GM21390 (cell line): ENCODE measurements at regions not wholly inside any gene's neighbourhood (a gene's known extent, or its start where the extent isn't known, plus 50 kb on each side); places are given as distances from the start of the nearest gene placed in this dataset.
"Not testable (repeated sequence)": the region's sequence is repeated elsewhere in the genome, so short reads cannot be mapped to it uniquely, and the experiment has no call there.

Experiments used
- ATAC-seq: cut with Tn5 transposase; IDR thresholded peaks from one replicate; pipeline ENCODE4 v1.9.1; 2021; ENCODE audit not compliant: unreplicated experiment

- ATAC-seq, result no peak
These were observed 56.0 kb upstream of the LRPPRC start for GRCh38 chr2:44051593-44052347.

DNA sequence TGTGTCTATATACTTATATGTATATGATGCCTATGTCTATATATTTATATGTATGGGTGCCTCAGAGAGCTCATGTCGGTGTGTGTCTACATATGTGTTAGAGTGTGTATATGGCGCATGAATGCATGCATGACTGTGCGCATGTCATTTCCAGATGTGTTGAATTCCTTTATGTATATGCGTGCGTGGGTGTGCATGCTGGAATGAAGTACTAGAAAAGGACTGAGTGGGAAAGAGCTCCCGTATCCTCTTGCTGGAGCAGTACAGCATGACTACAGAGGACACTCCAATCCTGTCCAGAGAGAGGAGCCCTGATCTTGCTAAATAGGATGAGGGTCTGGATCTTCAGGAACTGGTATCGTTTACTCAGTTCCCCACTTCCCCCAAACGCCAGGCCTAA, 56.8 kb upstream of the LRPPRC start:
- no peak for ATAC-seq

GRCh38 chr2:44053052-44053451, 57.3 kb upstream of the LRPPRC start:
- ATAC-seq, result no peak

DNA sequence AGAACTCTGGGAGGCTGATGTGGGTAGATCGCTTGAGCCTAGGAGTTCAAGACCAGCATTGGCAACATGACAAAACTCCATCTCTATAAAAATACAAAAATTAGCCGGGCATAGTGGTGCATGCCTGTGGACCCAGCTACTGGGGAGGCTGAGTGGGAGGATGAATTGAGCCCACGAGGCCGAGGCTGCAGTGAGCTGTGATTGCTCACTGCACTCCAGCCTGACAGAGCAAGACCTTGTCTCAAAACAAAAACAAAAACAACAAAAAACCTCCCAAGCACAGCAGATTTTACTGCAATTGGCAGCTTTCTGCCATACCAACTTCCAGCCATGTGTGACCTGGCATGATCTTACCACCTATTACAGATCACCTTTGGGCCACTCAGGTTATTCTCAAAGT, 57.7 kb upstream of the LRPPRC start:
- no peak for ATAC-seq

DNA sequence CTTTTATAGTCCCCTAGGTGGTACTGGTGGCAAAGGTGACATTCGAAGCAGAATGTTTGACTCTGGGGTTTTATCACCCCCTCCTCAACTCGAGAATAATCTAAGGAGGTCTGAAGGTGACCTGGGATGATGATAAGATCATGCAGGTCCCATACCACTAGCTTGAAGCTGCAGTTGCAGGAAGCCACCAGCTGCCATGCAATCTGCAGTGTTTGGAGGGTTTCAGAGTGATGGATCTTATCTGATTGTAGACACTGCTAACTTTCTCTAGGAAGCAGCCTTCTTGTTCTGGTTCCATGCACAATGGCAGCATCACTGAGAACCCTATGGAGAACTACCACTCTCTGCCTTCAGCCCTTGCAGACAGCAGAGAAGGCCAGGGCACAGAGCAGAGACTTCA, 59.4 kb upstream of the LRPPRC start:
- no peak for ATAC-seq

DNA sequence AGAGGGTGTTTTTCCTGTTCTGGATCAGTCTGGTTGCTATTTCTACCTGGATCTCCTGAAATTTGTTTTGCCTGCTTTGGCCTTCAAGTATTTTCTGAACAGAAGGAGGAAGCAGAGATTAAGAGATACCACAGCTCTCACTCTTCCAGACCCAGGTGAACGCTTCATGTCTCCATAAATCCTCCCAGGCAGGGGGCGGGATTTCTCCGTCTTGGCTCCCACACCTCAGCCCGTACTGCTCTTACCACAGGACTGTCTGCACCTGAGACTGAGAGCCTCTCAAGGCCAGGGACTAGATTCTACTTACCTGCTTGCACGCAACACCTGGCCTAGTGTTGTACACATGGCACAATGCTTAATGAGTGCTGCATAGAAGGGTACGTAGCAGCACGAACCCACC, 59.9 kb upstream of the LRPPRC start:
- ATAC-seq, result no peak

DNA sequence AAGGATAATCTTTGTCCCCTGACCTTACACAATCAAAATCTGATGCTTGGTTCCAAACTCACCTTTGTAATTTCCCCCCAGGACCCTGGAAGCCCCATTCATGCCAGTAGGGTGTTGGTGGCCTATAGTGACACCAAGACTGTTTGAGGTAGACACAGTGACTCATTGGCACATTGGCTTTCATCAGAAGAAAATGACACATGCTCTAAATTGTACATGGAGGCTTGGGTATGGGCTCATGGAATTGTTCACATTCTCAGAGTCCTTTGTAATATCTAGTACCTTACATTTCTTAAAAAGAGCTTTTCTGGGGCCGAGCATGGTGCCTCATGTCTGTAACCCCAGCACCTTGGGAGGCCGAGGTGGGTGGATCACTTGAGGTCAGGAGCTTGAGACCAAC, 61.2 kb upstream of the LRPPRC start:
- no peak for ATAC-seq

DNA sequence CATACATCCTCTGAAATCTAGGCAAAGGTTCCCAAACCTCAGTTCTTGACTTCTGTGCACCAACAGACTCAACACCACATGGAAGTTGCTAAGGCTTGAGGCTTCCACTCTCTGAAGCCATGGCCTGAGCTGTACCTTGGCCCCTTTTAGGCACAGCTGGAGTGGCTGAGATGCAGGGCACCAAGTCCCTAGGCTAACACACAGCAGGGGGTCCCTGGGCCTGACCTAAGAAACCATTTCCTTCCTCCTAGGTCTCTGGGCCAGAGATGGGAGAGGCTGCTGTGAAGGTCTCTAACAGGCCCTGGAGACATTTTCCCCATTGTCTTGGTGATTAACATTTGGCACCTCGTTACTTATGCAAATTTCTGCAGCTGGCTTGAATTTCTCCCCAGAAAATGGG, 64.5 kb upstream of the LRPPRC start:
- ATAC-seq, result not testable (repeated sequence)

- no peak for ATAC-seq
These were observed 65.2 kb upstream of the LRPPRC start for GRCh38 chr2:44060990-44061389.

- ATAC-seq, result no peak
These were observed 65.7 kb upstream of the LRPPRC start for GRCh38 chr2:44061469-44061868.

- no peak for ATAC-seq
These were observed 66.1 kb upstream of the LRPPRC start for GRCh38 chr2:44061876-44062275.

GRCh38 chr2:44063033-44063432, 67.2 kb upstream of the LRPPRC start:
- no peak for ATAC-seq

GRCh38 chr2:44064281-44064680, 68.5 kb upstream of the LRPPRC start:
- ATAC-seq, result not testable (repeated sequence)

DNA sequence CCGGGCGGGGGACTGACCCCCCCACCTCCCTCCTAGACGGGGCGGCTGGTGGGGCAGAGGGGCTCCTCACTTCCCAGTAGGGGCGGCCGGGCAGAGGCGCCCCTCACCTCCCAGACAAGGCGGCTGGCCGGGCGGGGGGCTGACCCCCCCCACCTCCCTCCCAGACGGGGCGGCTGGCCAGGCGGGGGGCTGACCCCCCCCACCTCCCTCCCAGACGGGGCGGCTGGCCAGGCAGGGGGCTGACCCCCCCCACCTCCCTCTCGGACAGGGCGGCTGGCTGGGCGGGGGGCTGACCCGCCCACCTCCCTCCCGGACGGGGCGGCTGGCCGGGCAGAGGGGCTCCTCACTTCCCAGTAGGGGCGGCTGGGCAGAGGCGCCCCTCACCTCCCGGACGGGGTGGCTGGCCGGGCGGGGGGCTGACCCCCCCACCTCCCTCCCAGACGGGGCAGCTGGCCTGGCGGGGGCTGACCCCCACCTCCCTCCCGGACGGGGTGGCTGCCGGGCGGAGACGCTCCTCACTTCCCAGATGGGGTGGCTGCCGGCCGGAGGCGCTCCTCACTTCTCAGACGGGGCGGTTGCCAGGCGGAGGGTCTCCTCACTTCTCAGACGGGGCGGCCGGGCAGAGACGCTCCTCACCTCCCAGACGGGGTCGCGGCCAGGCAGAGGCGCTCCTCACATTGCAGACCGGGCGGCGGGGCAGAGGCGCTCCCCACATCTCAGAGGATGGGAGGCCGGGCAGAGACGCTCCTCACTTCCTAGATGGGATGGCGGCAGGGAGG, 71.4 kb upstream of the LRPPRC start:
- not testable (repeated sequence) for ATAC-seq

- ATAC-seq, result not testable (repeated sequence)
These were observed 72.0 kb upstream of the LRPPRC start for GRCh38 chr2:44067791-44068181.

DNA sequence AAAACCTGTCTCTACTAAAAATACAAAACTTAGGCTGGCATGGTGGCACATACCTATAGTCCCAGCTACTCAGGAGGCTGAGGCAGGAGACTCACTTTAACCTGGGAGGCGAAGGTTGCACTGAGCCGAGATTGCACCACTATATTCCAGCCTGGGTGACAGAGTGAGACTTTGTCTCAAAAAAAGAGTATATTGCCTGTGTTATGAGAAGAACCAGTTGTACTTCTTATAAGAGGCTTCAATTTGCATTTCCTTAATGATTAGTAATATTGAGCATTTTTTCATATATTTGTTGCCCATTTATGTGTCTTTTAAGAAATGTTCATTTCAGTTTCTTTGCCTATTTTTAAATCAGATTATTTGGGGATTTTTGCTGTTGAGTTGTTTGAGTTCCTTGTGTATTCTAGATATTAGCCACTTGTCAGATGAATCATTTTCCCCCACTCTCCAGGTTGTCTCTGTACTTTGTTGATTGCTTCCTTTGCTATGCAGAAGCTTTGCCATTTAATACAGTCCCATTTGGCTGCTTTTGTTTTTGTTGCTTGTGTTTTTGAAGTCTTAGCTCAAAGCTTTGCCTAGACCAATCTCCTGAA, 75.8 kb upstream of the LRPPRC start:
- no peak for ATAC-seq

DNA sequence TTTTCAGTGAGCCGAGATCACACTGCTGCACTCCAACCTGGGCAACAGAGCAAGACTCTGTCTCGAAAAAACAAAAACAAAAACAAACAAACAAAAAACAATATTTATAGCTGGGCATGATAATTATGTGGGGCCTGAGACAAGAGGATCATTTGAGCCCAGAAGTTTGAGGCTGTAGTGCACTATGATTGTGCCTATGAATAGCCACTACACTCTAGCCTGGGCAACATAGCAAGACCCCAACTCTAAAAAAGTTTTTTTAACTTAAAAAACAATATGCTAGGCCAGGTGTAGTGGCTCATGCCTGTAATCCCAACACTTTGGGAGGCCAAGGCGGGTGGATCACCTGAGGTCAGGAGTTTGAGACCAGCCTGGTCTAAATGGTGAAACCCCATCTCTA, 77.9 kb upstream of the LRPPRC start:
- ATAC-seq, result not testable (repeated sequence)

DNA sequence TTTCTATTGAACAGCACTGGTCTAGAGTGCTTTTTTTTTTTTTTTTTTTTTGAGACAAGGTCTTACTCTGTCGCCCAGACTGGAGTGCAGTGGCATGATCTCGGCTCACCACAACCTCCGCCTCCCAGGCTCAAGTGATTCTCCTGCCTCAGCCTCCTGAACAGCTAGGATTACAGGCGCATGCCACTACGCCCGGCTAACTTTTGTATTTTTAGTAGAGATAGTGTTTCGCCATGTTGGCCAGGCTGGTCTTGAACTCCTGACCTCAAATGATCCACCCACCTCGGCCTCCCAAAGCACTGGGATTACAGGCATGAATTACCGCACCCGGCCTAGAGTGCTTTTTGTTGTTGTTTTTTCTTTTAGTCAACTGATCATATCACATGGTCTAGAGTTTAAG, 79.0 kb upstream of the LRPPRC start:
- not testable (repeated sequence) for ATAC-seq

DNA sequence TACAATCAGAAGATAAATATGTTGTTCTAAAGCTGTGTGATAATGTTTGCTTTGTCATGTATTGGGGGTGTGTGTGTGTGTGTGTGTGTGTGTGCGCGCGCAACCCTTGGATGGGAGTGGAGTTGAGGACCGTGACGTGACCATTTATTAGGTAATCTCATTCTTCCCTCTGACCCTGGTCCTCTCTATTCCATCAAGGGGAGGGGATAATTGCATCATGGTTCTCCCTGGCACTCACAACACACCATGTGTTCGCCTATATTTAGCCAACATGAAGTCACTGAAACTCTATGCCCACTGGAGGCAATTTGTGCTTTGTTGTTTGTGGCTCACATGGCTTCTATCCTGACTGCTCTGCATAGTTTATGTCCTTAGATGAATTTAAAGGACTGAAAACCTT, 79.8 kb upstream of the LRPPRC start:
- ATAC-seq, result no peak

- no peak for ATAC-seq
These were observed 82.2 kb upstream of the LRPPRC start for GRCh38 chr2:44077942-44078511.

- ATAC-seq, result no peak
These were observed 83.9 kb upstream of the LRPPRC start for GRCh38 chr2:44079686-44080085.

DNA sequence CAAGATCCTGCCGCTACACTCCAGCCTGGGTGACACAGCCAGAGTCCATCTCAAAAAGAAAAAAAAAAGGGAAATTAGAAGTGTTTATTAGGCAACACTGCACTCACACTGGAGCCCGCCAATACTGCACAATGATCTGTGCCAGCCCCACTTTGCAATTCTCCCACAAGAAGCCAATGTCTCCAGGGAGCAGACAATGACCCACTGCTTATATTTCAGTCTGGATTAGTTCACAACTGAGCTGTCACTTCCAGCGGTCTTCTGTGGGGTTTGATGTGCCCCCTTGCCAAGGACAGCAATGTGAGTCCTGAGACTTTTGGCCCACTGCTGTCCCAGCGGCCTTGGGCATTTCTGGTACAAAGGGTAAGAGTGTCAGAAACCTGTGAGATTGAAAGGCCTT, 85.6 kb upstream of the PPM1B start:
- no peak for ATAC-seq
